ENCODE measurements at regions not wholly inside any gene's neighbourhood (a gene's known extent, or its start where the extent isn't known, plus 50 kb on each side); places are given as distances from the start of the nearest gene placed in this dataset.

GRCh38 chr13:65937251-65937650, 1292.9 kb downstream of the PCDH9 start:
- Histone ChIP-seq H3K27ac (ENCODE audit: extremely low read length, insufficient read depth, low read length) (no peak overlapping the region), H3K9ac (ENCODE audit: insufficient read depth, low read depth, low read length) (no peak overlapping the region), H3K79me2 (ENCODE audit: insufficient read depth, low read length) (no peaks in the 10 kb centered on the region), H3K27me3 (ENCODE audit: control insufficient read depth in 1 of 2, insufficient read depth in 2 of 2, low read length in 2 of 2) (no peaks in the 10 kb centered on the region), H4K20me1 (ENCODE audit: insufficient read depth, low read length) (no peaks in the 10 kb centered on the region), H2AFZ (ENCODE audit: low read length) (no peak overlapping the region), H3K4me1 (ENCODE audit: insufficient read depth, low read length) (no peaks in the 10 kb centered on the region), H3K4me3 (replicated peaks in 1 of 3; ENCODE audit: insufficient read depth in 1 of 3, low read depth in 2 of 3, low read length in 3 of 3) (no peak overlapping the region), H3K9me3 (ENCODE audit: low read length) (no peaks in the 10 kb centered on the region), H3K36me3 (replicated peaks in 1 of 2; ENCODE audit: control insufficient read depth in 1 of 2, insufficient read depth in 2 of 2, low read length in 2 of 2) (no peaks in the 10 kb centered on the region), H3K4me2 (ENCODE audit: low read depth, low read length) (no peak overlapping the region)
- POLR2A ChIA-PET, result no interaction called here
- no peak for ATAC-seq
- no TSS peak for BruUV-seq (replicated peaks)
- WGBS (ENCODE audit: low lambda C conversion rate), result 3% methylated on average over 2 of the region's 2 CpGs
- CTCF ChIA-PET (ENCODE audit: low intra/inter-chr PET ratio, low total read pairs), result no interaction called here
- in situ Hi-C loops (cut with HindIII; ENCODE audit: extremely low pct_ligation_motif_present, low pct_unique_long_range_greater_than_20kb), result no loop called here
- no peak for DNase-seq (ENCODE audit: low spot score)
- FAIRE-seq, result no peak
- intact Hi-C loops (cut with micrococcal nuclease; ENCODE audit: unreplicated experiment), result no loop called here
- TF ChIP-seq ZNF496 (CRISPR knock-in tag; IDR thresholded peaks at IDR 0.05; ENCODE audit: insufficient replicate concordance) (no peak), HNF4A (CRISPR knock-in tag; IDR thresholded peaks at IDR 0.05) (no peak), FOXK2 (IDR thresholded peaks at IDR 0.05) (no peak), KDM1A (CRISPR knock-in tag; IDR thresholded peaks at IDR 0.05) (no peak), NR2F1 (CRISPR knock-in tag; IDR thresholded peaks at IDR 0.05) (no peak), MIER3 (CRISPR knock-in tag; IDR thresholded peaks at IDR 0.05; ENCODE audit: borderline replicate concordance) (no peak), THAP11 (CRISPR knock-in tag; IDR thresholded peaks at IDR 0.05) (no peak), ZZZ3 (CRISPR knock-in tag; IDR thresholded peaks at IDR 0.05; ENCODE audit: borderline replicate concordance) (no peak), ZEB1 (IDR thresholded peaks at IDR 0.05; ENCODE audit: insufficient replicate concordance, low read depth) (no peak), CENPT (CRISPR knock-in tag; IDR thresholded peaks at IDR 0.05; ENCODE audit: low read depth) (no peak), ZC3H4 (CRISPR knock-in tag; IDR thresholded peaks at IDR 0.05; ENCODE audit: borderline replicate concordance) (no peak), ZHX2 (IDR thresholded peaks at IDR 0.05; ENCODE audit: low read depth) (no peak), ZHX2 (CRISPR knock-in tag; IDR thresholded peaks at IDR 0.05; ENCODE audit: borderline replicate concordance) (no peak), NFAT5 (CRISPR knock-in tag; IDR thresholded peaks at IDR 0.05) (no peak)
